Skeletal muscle tissue (tissue), 3 donors: ENCODE measurements at regions not wholly inside any gene's neighbourhood (a gene's known extent, or its start where the extent isn't known, plus 50 kb on each side); places are given as distances from the start of the nearest gene placed in this dataset.

Experiments
- H3K27ac ChIP-seq: one replicate; pipeline ENCODE4 v1.7.0; 2013; ENCODE audit warnings: mild to moderate bottlenecking, low read depth, low read length, inconsistent platforms
- H3K27me3 ChIP-seq, 3 donors: one replicate each; pipeline ENCODE4 v1.7.0; 2013; ENCODE audit warnings: low read length in 3 of 3; ENCODE audit not compliant: control insufficient read depth in 3 of 3, insufficient read depth in 3 of 3
- H3K36me3 ChIP-seq, 3 donors: one replicate each; pipeline ENCODE4 v1.7.0; 2013; ENCODE audit warnings: low read length in 3 of 3; ENCODE audit not compliant: control insufficient read depth in 3 of 3, insufficient read depth in 3 of 3
- H3K4me1 ChIP-seq, 3 donors: one replicate each; pipeline ENCODE4 v1.7.0; 2013; ENCODE audit warnings: low read length in 3 of 3, mild to moderate bottlenecking in 3 of 3; ENCODE audit not compliant: control insufficient read depth in 3 of 3, insufficient read depth in 3 of 3
- H3K4me3 ChIP-seq, 3 donors: one replicate each; pipeline ENCODE4 v1.7.0; 2013; ENCODE audit warnings: low read length in 3 of 3
- H3K9ac ChIP-seq, 3 donors: one replicate each; pipeline ENCODE4 v1.7.0; 2013; ENCODE audit warnings: low read length in 3 of 3, mild to moderate bottlenecking in 3 of 3, moderate library complexity in 2 of 3, low read depth in 1 of 3
- H3K9me3 ChIP-seq, 3 donors: one replicate each; pipeline ENCODE4 v1.7.0; 2013; ENCODE audit warnings: low read length in 3 of 3; ENCODE audit not compliant: control insufficient read depth in 3 of 3
- donor health status: Osteomylitis.

DNA sequence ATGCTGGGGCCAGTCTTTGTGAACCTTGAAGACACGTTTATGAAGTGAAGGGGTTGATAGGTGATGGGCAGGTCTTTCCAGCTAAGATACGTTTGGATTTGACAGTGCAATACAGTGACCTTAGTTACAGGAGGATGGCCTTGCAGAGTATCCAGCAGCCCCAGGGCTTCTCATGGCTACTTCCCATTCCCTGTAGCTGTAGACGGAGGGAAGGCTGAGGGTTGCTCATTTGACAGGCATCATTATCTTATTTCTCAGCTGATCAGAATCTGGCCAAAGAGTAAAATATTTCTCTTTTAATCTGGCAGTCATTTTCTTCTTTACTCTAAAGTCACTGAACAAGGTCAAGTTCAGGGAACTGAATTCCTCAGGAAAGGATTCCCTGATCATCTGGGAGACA, 85.1 kb upstream of the RMDN2 start:
- H3K27ac ChIP-seq, result no peak overlapping the region

DNA sequence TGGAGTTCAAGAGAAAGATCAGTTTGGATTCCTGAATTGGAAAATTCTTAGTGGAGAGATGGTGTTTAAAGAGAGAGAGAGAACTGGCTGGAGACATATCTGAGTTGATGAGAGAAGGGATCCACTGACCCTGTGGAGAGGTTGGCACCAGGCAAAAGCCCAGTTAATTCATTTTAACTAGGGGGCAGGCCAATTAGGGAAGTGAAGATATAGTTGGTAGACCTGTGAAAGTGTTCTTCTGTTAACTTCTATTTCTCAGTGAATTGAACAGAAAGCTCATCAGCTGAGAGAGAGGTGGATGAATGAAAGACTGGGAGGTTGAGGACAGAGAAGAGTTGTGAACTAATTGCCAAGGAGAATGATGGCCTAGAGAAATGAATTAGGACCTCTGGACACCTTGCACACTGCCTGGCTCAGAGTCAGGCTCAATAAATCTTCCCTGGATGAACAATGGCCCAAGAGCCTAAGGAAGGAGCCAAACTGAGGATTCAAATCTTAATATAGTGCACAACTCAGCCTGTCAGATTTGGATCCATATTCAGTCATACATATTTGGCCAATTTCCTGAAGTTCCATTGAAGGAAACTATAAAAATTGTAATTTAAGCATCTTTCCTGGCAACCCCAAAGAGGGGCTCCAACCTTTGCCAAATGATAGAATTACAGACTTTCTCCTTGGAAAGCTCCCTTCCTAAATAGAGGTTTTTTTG, 82.2 kb upstream of the RMDN2 start:
- Histone ChIP-seq H3K4me3 (no peak overlapping the region), H3K9ac (no peak overlapping the region), H3K27ac (no peak overlapping the region), H3K27me3 (no peaks in the 10 kb centered on the region), H3K36me3 (no peaks in the 10 kb centered on the region), H3K4me1 (no peaks in the 10 kb centered on the region), H3K9me3 (no peaks in the 10 kb centered on the region)

More for the DNA sequence above, 85.1 kb upstream of the RMDN2 start:
- no peaks in the 10 kb centered on the region for H3K36me3 ChIP-seq
- no peaks in the 10 kb centered on the region for H3K9me3 ChIP-seq
- H3K9ac ChIP-seq, result no peak overlapping the region
- no peak overlapping the region for H3K4me3 ChIP-seq
- no peaks in the 10 kb centered on the region for H3K27me3 ChIP-seq
- no peaks in the 10 kb centered on the region for H3K4me1 ChIP-seq

DNA sequence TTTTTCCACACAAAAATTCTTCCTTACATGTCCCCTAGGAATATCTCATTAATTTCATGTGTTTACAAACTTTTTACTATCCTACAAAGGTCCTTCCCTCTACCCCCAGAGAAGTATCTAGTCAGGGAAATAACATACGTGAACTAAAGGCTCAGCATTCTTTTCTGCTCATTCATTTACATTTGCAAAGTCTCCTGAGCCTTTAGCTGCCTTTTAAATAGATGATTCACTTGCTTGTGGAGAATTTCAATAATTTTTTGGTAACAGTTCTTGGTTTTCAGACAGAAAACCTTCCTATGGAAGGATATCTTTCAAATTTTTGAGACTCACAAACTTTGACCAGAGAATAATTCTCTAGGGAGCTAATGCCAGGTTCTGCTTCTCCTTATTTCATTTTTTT, 81.5 kb upstream of the RMDN2 start:
- Histone ChIP-seq H3K9ac (no peak overlapping the region), H3K27ac (no peak overlapping the region), H3K4me3 (no peak overlapping the region), H3K4me1 (no peaks in the 10 kb centered on the region), H3K9me3 (no peaks in the 10 kb centered on the region), H3K27me3 (no peaks in the 10 kb centered on the region), H3K36me3 (no peaks in the 10 kb centered on the region)

DNA sequence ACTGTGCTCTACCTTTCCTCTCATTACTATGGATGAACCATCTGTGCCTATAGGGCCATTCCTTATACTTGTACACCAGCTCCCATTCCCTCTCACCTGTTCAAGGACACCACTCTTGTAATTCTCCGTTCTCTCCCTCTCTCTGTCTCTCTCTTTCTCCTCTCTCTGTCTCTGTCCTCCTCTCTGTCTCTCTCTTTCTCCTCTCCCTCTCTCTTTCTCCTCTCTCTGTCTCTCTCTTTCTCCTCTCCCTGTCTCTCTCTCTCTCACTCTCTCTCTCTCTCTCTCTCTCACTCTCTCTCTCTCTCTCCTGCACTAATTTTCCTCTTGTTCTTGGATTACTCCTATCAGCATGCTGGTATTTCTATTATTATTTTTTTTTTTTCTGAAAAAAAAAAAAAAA, 78.9 kb upstream of the RMDN2 start:
- no peaks in the 10 kb centered on the region for H3K9me3 ChIP-seq
- no peak overlapping the region for H3K9ac ChIP-seq
- no peak overlapping the region for H3K4me3 ChIP-seq
- H3K36me3 ChIP-seq, result no peaks in the 10 kb centered on the region
- H3K27me3 ChIP-seq, result no peaks in the 10 kb centered on the region
- H3K27ac ChIP-seq, result no peak overlapping the region
- no peaks in the 10 kb centered on the region for H3K4me1 ChIP-seq

DNA sequence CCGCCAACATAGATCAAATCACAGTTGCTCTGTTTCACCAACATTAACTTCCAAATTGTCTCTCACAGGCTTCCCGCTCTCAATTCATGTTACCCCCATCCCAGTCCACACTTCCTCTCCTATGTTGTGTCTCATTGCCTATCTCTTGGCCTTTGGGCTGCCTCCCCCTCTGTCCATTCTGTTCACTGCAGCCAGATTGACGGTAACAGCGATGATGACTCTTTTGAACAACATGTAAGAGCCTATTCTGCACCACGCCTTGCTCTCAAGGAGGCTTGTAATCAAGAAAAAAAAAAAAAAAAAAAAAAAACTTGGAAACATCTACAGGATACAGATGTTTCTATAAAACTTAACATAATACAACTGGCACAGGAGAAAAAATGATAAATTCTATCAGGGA, 77.3 kb upstream of the RMDN2 start:
- no peak overlapping the region for H3K9ac ChIP-seq
- no peaks in the 10 kb centered on the region for H3K4me1 ChIP-seq
- H3K9me3 ChIP-seq, result no peaks in the 10 kb centered on the region
- H3K4me3 ChIP-seq, result no peak overlapping the region
- no peaks in the 10 kb centered on the region for H3K27me3 ChIP-seq
- no peaks in the 10 kb centered on the region for H3K36me3 ChIP-seq
- H3K27ac ChIP-seq, result no peak overlapping the region

DNA sequence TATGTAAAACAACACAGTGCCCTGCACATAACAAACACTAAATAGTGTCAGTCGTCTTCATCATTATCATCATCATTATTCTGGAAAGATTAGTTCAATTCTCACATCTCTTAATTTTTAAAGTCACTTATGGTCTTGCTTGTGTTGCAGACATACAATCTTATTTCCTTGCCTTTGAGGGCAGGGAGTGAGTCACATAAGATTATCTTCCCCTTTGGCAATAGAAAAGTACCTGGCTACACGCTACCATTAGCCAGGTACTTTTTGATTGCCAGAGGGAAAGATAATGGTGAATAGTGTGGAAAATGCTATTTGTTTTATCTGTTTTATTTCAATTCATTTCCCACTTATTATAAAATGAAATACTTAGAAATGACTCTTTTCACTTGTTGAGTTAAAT, 76.6 kb upstream of the RMDN2 start:
- no peak overlapping the region for H3K9ac ChIP-seq
- H3K9me3 ChIP-seq, result no peaks in the 10 kb centered on the region
- H3K4me1 ChIP-seq, result no peaks in the 10 kb centered on the region
- H3K27me3 ChIP-seq, result no peaks in the 10 kb centered on the region
- no peak overlapping the region for H3K4me3 ChIP-seq
- no peak overlapping the region for H3K27ac ChIP-seq
- no peaks in the 10 kb centered on the region for H3K36me3 ChIP-seq

DNA sequence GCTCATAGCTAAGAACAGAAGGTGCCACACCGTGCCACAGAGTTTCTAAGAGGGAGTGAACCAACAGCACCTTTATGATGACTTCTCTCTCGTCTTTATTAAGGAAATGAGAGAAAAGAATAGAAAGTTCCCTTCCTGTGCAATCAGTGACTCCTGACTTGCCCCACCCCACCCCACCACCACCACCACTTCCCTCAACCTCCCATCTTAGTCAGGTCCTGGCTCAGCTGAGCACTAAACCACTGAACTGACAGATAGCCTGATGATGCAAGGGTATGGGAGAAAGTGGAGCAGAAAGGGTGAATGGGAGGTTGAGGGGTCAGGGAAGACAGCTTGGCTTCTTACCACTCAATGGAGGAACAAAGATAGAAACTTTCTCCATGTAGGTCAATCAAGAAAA, 75.2 kb upstream of the RMDN2 start:
- H3K36me3 ChIP-seq, result no peaks in the 10 kb centered on the region
- no peak overlapping the region for H3K9ac ChIP-seq
- no peaks in the 10 kb centered on the region for H3K27me3 ChIP-seq
- H3K4me1 ChIP-seq, result peaks cover under 1 to 3% (median 2%) of the 10 kb centered on the region in 3 donors
- no peaks in the 10 kb centered on the region for H3K9me3 ChIP-seq
- no peak overlapping the region for H3K4me3 ChIP-seq
- no peak overlapping the region for H3K27ac ChIP-seq

DNA sequence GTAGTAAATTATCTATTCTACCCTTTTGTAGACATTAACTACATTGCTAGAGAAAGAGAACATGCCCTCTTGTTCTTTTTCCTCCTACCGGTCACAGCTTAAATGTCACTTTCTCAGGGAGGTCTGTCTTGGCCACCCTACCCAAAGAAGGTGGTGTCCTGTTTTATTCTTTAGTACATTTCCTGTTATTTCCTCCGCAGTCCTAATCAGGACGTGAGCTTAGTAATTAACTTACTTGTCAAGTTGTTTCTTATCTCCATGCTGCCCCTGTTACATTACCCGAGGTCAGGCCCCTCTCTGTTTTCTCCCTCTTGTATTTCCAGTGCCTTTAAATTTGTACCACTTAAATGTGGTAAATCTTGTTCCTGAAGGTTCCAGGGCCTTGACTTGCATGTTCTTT, 73.7 kb upstream of the RMDN2 start:
- H3K4me3 ChIP-seq, result no peak overlapping the region
- H3K4me1 ChIP-seq, result peaks cover 16 to 18% (median 17%) of the 10 kb centered on the region in 3 donors
- H3K27ac ChIP-seq, result no peak overlapping the region
- H3K9ac ChIP-seq, result no peak overlapping the region
- H3K36me3 ChIP-seq, result no peaks in the 10 kb centered on the region
- H3K9me3 ChIP-seq, result no peaks in the 10 kb centered on the region
- no peaks in the 10 kb centered on the region for H3K27me3 ChIP-seq

DNA sequence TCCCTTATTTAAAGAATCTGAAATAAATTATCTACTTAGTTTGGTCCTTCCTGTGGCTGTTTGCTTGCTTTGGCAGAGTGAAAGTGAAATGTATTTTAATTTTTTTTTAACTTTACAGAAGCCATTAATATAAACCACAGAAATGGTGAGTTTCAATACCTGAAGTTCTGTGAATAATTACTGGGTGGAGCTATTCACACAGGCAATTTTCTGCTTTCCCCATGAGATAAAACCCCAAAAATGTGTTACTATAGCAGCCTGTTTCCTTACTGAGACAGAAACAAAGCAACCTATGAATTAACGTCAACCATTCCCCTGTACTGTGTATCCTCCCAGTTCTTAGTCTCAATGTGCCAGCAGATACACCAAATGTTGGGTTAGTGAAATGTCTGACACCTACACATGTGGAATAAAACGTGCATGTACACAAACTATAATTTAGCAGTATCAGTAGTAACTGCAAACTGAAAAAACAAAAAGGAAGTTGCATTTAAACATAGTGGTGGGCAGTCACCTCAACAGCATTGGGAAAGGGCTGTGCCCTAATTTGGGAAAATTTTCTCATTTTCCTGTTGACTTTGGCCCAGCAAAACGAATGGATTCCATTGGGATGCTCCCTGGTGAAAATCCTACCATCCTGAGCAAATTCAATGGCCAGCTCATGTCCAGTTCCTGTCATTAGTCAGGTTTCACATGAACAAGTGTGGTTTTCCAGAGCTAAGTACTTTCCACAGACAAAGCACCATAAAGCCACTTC, 73.1 kb upstream of the RMDN2 start:
- H3K36me3 ChIP-seq, result no peaks in the 10 kb centered on the region
- no peaks in the 10 kb centered on the region for H3K9me3 ChIP-seq
- H3K4me3 ChIP-seq, result no peak overlapping the region
- no peaks in the 10 kb centered on the region for H3K27me3 ChIP-seq
- H3K27ac ChIP-seq, result no peak overlapping the region
- H3K9ac ChIP-seq, result no peak overlapping the region
- peaks cover 19 to 22% (median 20%) of the 10 kb centered on the region in 3 donors for H3K4me1 ChIP-seq

DNA sequence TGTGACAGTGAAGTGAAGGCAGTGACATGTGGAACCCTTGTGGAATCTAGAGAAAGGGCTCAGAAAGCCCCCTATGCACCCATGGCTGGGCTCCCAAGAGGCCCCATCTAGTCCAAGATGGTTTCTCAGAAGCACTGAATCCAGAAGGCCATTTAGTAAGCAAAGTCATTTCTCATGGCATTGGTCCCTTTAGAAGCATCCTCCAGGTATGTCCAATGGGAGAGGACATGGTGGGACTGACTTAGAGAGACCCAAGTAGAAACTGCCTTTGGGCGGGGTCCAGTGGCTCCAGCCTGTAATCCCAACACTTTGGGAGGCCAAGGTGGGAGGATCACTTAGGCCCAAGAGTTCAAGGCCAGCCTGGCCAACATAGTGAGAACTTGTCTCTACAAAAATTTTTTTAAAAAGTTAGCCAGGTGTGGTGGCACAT, 72.5 kb upstream of the RMDN2 start:
- Histone ChIP-seq H3K4me3 (no peak overlapping the region), H3K4me1 (peaks cover 19 to 22% (median 20%) of the 10 kb centered on the region in 3 donors), H3K27ac (no peak overlapping the region), H3K9me3 (no peaks in the 10 kb centered on the region), H3K27me3 (no peaks in the 10 kb centered on the region), H3K36me3 (no peaks in the 10 kb centered on the region), H3K9ac (no peak overlapping the region)
